ENCODE measurements at regions not wholly inside any gene's neighbourhood (a gene's known extent, or its start where the extent isn't known, plus 50 kb on each side); places are given as distances from the start of the nearest gene placed in this dataset.

- TF ChIP-seq POLR2A (IDR thresholded peaks at IDR 0.05) (no peak), CTCF (IDR thresholded peaks at IDR 0.05) (no peak)
Measured at GRCh38 chr7:25671111-25671510, 442.8 kb upstream of the NPVF start.
